Mesothelial cell of epicardium (in vitro differentiated cells): ENCODE measurements at regions not wholly inside any gene's neighbourhood (a gene's known extent, or its start where the extent isn't known, plus 50 kb on each side); places are given as distances from the start of the nearest gene placed in this dataset.

Experiments
- DNase-seq, 2 experiments: peaks; one replicate each; pipeline ENCODE4 v3.0.0; 2021; ENCODE audit warnings: low spot score in 2 of 2; ENCODE audit not compliant: unreplicated experiment in 2 of 2
- H3K27ac Mint-ChIP-seq: 2 replicates; pipeline ENCODE4 v1.8.0; 2021; ENCODE audit warnings: mixed read lengths
- H3K27me3 Mint-ChIP-seq: 2 replicates; pipeline ENCODE4 v1.8.0; 2021; ENCODE audit warnings: low read depth, mixed read lengths
- H3K36me3 Mint-ChIP-seq: 2 replicates; pipeline ENCODE4 v1.8.0; 2021; ENCODE audit warnings: mixed read lengths
- H3K4me1 Mint-ChIP-seq: 2 replicates; pipeline ENCODE4 v1.8.0; 2021; ENCODE audit warnings: mixed read lengths
- H3K4me3 Mint-ChIP-seq: 2 replicates; pipeline ENCODE4 v1.8.0; 2021; ENCODE audit warnings: mild to moderate bottlenecking, moderate library complexity, mixed read lengths
- H3K9me3 Mint-ChIP-seq: 2 replicates; pipeline ENCODE4 v1.8.0; 2021; ENCODE audit warnings: mixed read lengths
- TF ChIP-seq, protein P1 (sequence below): fragments of 200-600 bp; sonication (generic); IDR thresholded peaks from one replicate; pipeline ENCODE4 v1.5.0; 2021; ENCODE audit warnings: antibody characterized with exemption; ENCODE audit not compliant: unreplicated experiment

DNA sequence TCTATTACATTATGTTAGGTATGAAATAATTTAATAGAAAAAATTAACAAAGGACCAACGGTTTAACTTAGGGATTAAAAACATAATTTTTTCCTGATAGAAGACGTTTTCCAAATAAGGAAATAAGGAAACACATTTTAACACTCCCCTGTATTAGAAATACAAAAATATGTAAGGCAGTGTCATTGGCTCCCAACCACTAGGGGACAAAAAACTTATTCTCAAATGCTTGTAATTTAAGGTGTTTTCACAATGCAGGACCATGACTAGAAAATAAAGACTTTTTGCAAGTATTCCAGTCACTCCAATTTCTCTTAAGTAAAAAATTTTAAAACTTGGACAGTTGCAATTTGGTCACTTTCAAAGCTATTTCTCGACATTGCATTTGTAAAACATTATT, 98.8 kb upstream of the ODAD2 start:
- TF ChIP-seq, protein P1, sequence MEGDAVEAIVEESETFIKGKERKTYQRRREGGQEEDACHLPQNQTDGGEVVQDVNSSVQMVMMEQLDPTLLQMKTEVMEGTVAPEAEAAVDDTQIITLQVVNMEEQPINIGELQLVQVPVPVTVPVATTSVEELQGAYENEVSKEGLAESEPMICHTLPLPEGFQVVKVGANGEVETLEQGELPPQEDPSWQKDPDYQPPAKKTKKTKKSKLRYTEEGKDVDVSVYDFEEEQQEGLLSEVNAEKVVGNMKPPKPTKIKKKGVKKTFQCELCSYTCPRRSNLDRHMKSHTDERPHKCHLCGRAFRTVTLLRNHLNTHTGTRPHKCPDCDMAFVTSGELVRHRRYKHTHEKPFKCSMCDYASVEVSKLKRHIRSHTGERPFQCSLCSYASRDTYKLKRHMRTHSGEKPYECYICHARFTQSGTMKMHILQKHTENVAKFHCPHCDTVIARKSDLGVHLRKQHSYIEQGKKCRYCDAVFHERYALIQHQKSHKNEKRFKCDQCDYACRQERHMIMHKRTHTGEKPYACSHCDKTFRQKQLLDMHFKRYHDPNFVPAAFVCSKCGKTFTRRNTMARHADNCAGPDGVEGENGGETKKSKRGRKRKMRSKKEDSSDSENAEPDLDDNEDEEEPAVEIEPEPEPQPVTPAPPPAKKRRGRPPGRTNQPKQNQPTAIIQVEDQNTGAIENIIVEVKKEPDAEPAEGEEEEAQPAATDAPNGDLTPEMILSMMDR, result peak; percentile 22
- DNase-seq, result no peak
- Mint-ChIP-seq H3K4me1 (peaks cover 13% of the 10 kb centered on the region), H3K9me3 (no peaks in the 10 kb centered on the region), H3K27me3 (no peaks in the 10 kb centered on the region), H3K27ac (no peak overlapping the region), H3K36me3 (no peaks in the 10 kb centered on the region), H3K4me3 (no peak overlapping the region)

DNA sequence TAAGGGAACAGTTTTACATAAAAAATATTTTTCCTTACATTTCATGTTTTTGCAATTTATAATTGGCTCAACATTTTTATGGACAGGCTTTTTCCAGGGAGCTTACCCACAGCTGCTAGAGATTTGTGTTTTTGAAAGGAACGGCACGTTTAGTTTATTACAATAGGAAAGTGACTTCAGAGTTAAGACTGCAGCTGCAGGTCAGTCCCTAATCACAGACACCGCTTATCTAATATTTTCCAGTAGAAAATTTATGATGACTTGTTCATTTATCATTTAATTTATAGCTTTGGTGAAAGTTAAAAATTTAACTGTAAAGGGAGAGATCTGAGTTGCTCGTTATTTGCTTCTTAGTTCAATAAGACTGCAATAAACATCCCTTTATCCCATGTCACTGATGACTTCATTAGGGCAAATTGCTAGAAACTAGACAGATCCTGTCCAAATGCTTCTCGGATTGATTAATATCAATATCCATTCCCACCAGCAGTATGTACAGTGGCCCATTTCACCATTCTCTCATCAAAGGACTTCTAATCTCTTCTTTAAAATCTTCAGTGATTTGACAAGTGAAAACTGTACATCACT, 97.0 kb upstream of the ODAD2 start:
- TF ChIP-seq, protein P1, result no peak
- peaks cover 13% of the 10 kb centered on the region for H3K4me1 Mint-ChIP-seq
- no peaks in the 10 kb centered on the region for H3K36me3 Mint-ChIP-seq
- no peak overlapping the region for H3K4me3 Mint-ChIP-seq
- H3K27me3 Mint-ChIP-seq, result no peaks in the 10 kb centered on the region
- H3K27ac Mint-ChIP-seq, result no peak overlapping the region
- H3K9me3 Mint-ChIP-seq, result no peaks in the 10 kb centered on the region
- DNase-seq, result no peak

DNA sequence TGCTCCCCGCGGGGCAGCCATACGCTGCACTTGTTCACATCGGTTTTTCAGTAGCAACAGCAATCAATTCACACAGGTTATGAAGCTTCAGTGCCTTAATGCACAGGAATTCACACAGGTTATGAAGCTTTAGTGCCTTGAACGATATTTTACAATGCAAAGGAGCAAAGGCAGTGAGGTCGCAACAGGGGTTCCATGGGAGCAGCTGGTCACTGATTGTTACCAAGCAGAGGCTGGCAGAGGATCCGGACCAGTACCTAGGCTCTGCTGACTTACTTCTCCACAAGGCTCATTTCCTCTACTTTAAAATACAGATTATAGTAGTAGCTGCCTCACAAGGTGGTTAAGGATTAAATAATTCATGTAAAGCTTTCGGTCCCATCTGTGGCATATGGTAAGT, 95.2 kb upstream of the ODAD2 start:
- Mint-ChIP-seq H3K4me3 (no peak overlapping the region), H3K9me3 (no peaks in the 10 kb centered on the region), H3K27ac (no peak overlapping the region), H3K27me3 (no peaks in the 10 kb centered on the region), H3K4me1 (peaks cover 13% of the 10 kb centered on the region), H3K36me3 (peaks cover 5% of the 10 kb centered on the region)
- no peak for DNase-seq
- TF ChIP-seq, protein P1, result no peak

DNA sequence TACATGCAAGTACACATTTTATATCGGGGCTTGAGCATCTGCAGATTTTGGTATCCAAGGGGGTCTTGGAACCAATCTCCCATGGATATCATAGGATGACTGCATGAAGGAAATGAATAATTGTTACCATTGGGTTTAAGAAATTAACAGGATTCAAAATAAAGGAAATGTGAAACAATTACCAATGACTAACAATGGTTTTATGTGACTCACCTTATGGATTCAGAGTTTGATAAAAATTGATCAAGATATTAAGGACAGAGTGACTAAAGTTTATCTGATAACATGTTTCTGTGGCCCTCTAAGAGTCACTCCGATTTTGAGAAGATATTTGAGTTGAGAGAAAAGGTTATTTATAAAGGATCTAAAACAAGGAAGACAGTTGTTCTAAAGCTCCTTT, 93.0 kb upstream of the ODAD2 start:
- no peak for DNase-seq
- peaks cover 13% of the 10 kb centered on the region for H3K4me1 Mint-ChIP-seq
- TF ChIP-seq, protein P1, result no peak
- H3K9me3 Mint-ChIP-seq, result no peaks in the 10 kb centered on the region
- no peak overlapping the region for H3K4me3 Mint-ChIP-seq
- peaks cover 17% of the 10 kb centered on the region for H3K36me3 Mint-ChIP-seq
- no peak overlapping the region for H3K27ac Mint-ChIP-seq
- no peaks in the 10 kb centered on the region for H3K27me3 Mint-ChIP-seq

DNA sequence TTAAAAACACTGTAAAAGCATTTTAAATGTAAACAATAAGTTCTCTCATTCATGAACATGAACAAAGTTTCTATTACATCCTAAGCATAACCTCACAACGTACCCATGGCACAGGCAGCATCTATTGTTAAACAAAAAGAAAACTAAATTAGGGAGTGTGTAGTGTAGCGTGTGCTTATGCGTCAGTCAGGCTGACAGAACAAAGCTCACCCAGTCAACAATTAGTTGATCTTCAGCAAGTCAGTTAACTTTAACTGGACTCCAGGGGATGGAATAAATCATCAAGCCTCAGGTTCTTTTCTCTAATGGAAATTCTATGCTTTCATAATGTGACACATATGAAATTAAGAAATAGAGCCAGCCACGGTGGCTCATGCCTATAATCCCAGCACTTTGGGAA, 91.6 kb upstream of the ODAD2 start:
- Mint-ChIP-seq H3K4me3 (no peak overlapping the region), H3K36me3 (peaks cover 28% of the 10 kb centered on the region), H3K27me3 (no peaks in the 10 kb centered on the region), H3K4me1 (peaks cover 5% of the 10 kb centered on the region), H3K27ac (no peak overlapping the region), H3K9me3 (peaks cover 8% of the 10 kb centered on the region)
- TF ChIP-seq, protein P1, result no peak
- DNase-seq, result no peak

DNA sequence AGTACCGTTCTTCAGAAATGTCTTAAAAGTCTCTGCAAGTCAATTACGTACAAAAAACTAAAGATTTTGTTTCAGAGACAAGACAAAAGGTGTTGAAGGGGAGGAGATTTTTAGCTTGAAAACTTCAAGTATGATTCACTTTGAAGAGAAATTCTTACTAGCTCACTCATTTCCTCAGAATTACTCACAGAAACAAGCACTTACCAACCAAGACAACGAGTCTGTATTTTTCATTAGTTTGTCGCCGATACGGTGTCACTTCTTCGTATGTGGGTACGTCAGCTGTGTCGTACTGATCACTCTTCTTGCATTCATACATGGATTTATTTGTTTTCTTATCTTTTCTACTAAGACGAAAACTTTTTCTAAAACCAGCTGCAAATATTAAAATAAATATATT, 90.6 kb upstream of the ODAD2 start:
- Mint-ChIP-seq H3K4me1 (no peaks in the 10 kb centered on the region), H3K4me3 (no peak overlapping the region), H3K36me3 (peaks cover 33% of the 10 kb centered on the region), H3K27ac (no peak overlapping the region), H3K27me3 (no peaks in the 10 kb centered on the region), H3K9me3 (peaks cover 10% of the 10 kb centered on the region)
- TF ChIP-seq, protein P1, result no peak
- DNase-seq, result no peak
